Astrocyte of the cerebellum (primary cell): ENCODE measurements at regions not wholly inside any gene's neighbourhood (a gene's known extent, or its start where the extent isn't known, plus 50 kb on each side); places are given as distances from the start of the nearest gene placed in this dataset.

Source experiments
- DNase-seq: peaks from one replicate; pipeline ENCODE4 v3.0.0-alpha.2; 2011; ENCODE audit warnings: low read depth
- H3K4me3 ChIP-seq: 2 replicates; pipeline ENCODE4 v1.5.1; 2011; ENCODE audit warnings: mild to moderate bottlenecking, low read depth, low read length, moderate library complexity
- CTCF ChIP-seq: IDR thresholded peaks from 2 replicates; pipeline ENCODE4 v1.5.1; 2012; ENCODE audit warnings: low read length, low read depth, moderate library complexity, mild to moderate bottlenecking; ENCODE audit errors: missing control alignments
- in situ Hi-C: cut with HindIII; loops from 2 replicates; pipeline ENCODE4 v1.10.0; 2017; ENCODE audit warnings: low sequenced_read_pairs

GRCh38 chr6:71602385-71603007 lies 283.9 kb upstream of the RIMS1 start:
- peak; percentile 94 for DNase-seq
- in situ Hi-C loops = no loop called here
- no peak overlapping the region for H3K4me3 ChIP-seq
- TF ChIP-seq CTCF = no peak

- in situ Hi-C loops = no loop called here
- TF ChIP-seq CTCF = no peak
- H3K4me3 ChIP-seq = no peak overlapping the region
- DNase-seq = no peak
These were observed 283.3 kb upstream of the RIMS1 start for GRCh38 chr6:71603021-71603420.

- no peak for TF ChIP-seq CTCF
- in situ Hi-C loops = no loop called here
- no peak overlapping the region for H3K4me3 ChIP-seq
- no peak for DNase-seq
These were observed 277.7 kb upstream of the RIMS1 start for GRCh38 chr6:71608646-71609045.

- in situ Hi-C loops = no loop called here
- DNase-seq = peak; percentile 24
- no peak for TF ChIP-seq CTCF
- no peak overlapping the region for H3K4me3 ChIP-seq
These were observed 266.5 kb upstream of the RIMS1 start for GRCh38 chr6:71619836-71620235.

GRCh38 chr6:71621918-71622519 lies 264.3 kb upstream of the RIMS1 start:
- TF ChIP-seq CTCF = peak; percentile 54
- in situ Hi-C loops = no loop called here
- DNase-seq = peak; percentile 6
- no peak overlapping the region for H3K4me3 ChIP-seq

GRCh38 chr6:71642120-71642519 lies 244.2 kb upstream of the RIMS1 start:
- in situ Hi-C loops = loop anchor here (25.0 kb wide), 1 partner anchor 420 kb away; no protein-coding TSS in a partner anchor
- no peak overlapping the region for H3K4me3 ChIP-seq
- no peak for TF ChIP-seq CTCF
- DNase-seq = no peak
